ENCODE measurements at regions not wholly inside any gene's neighbourhood (a gene's known extent, or its start where the extent isn't known, plus 50 kb on each side); places are given as distances from the start of the nearest gene placed in this dataset.

DNA sequence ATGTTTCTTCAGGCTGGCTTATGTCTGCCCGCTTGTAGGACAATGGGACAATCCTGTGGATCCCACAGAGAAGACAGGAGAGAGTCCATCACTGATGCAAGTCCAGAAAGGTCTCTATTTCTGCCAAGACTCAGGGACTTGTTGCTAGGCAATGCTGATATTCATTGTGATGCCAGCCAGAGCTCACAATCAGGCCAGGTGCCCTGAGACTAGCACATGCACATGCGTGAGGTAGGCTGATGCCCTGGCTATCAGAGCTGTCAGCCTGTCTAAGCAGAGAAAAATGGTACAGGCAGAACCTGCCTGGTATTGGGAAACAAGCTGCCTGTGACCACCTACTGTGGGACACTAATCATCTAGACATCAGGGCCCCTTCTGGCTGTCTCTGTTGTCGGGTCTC, 638.7 kb upstream of the TSPY4 start:
- no peak for DNase-seq
- ATAC-seq: no peak
- no peaks in the 10 kb centered on the region for H3K9me3 ChIP-seq
- H3K4me3 ChIP-seq: no peak overlapping the region
- in situ Hi-C loops (cut with MboI; ENCODE audit: low sequenced_read_pairs in 4 of 4): no loop called here
- H3K4me1 ChIP-seq: no peaks in the 10 kb centered on the region
- H3K36me3 ChIP-seq: no peaks in the 10 kb centered on the region
- H3K27ac ChIP-seq: no peak overlapping the region
- TF ChIP-seq, protein P1, sequence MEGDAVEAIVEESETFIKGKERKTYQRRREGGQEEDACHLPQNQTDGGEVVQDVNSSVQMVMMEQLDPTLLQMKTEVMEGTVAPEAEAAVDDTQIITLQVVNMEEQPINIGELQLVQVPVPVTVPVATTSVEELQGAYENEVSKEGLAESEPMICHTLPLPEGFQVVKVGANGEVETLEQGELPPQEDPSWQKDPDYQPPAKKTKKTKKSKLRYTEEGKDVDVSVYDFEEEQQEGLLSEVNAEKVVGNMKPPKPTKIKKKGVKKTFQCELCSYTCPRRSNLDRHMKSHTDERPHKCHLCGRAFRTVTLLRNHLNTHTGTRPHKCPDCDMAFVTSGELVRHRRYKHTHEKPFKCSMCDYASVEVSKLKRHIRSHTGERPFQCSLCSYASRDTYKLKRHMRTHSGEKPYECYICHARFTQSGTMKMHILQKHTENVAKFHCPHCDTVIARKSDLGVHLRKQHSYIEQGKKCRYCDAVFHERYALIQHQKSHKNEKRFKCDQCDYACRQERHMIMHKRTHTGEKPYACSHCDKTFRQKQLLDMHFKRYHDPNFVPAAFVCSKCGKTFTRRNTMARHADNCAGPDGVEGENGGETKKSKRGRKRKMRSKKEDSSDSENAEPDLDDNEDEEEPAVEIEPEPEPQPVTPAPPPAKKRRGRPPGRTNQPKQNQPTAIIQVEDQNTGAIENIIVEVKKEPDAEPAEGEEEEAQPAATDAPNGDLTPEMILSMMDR (IDR thresholded peaks at IDR 0.05 in 4 of 5, conservative IDR thresholded peaks at IDR 0.05 in 1 of 5): no peak
- no peak for TF ChIP-seq POLR2A (IDR thresholded peaks at IDR 0.05)
- intact Hi-C loops (cut with DNase I; ENCODE audit: low total_unique reads): no loop called here
- no peaks in the 10 kb centered on the region for H3K27me3 ChIP-seq

DNA sequence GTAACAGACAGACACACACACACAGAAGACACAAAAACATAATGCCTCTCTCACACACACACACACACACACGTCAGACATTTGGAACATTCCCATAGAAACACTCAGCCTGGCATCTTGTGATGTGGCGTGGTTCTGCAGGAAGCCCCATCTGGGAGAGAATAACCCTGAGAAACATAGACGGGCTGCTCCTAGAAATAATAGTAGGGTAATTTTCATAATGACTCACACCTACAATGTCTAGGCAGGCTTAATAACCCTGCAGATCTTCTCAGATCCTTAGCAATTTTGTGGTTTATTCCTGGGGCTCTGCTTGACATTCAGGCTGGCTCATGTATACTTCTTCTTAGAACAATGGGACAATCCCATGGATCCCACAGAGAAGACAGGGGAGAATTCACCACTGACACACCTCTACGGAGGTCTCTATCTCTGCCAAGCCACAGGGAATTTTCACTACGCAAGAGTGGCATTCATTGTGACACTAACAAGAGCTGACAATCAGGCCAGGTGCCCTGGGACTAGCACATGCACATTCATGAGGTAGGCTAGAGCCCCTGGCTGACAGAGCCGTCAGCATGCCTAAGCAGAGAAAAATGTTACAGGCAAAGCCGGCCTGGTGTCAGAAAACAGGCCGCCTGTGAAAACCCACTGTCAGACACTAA, 631.5 kb upstream of the TSPY4 start:
- in situ Hi-C loops (cut with MboI; ENCODE audit: low sequenced_read_pairs in 4 of 4) (no loop called here), intact Hi-C loops (cut with DNase I; ENCODE audit: low total_unique reads) (no loop called here)
- H3K27me3 ChIP-seq: no peaks in the 10 kb centered on the region
- no peak for ATAC-seq
- no peak for DNase-seq
- H3K36me3 ChIP-seq: no peaks in the 10 kb centered on the region
- H3K9me3 ChIP-seq: no peaks in the 10 kb centered on the region
- no peak overlapping the region for H3K27ac ChIP-seq
- no peaks in the 10 kb centered on the region for H3K4me1 ChIP-seq
- TF ChIP-seq, protein P1 (IDR thresholded peaks at IDR 0.05 in 4 of 5, conservative IDR thresholded peaks at IDR 0.05 in 1 of 5): no peak
- no peak for TF ChIP-seq POLR2A (IDR thresholded peaks at IDR 0.05)
- no peak overlapping the region for H3K4me3 ChIP-seq

DNA sequence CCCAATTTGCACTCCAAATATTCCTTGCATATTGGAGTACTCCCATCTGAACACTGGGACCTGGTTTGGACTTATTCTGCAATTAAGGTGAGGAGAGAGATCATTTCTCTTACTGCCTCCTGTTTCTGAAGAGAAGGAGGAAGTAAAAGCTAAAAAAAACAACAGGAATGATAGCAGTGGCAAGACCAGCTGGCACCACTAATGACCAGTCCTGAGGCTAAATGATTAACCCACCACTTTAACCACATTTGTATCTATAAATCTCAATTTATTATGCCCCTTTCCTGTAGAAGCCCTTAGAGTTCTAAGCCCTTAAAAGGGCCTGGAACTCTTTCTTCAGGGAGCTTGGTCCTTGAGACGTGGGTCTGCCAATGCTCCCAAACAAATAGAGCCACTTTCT, 625.0 kb upstream of the TSPY4 start:
- intact Hi-C loops (cut with DNase I; ENCODE audit: low total_unique reads): no loop called here
- TF ChIP-seq, protein P1 (IDR thresholded peaks at IDR 0.05 in 4 of 5, conservative IDR thresholded peaks at IDR 0.05 in 1 of 5): no peak
- no peak for TF ChIP-seq POLR2A (IDR thresholded peaks at IDR 0.05)
- no peaks in the 10 kb centered on the region for H3K4me1 ChIP-seq
- H3K9me3 ChIP-seq: no peaks in the 10 kb centered on the region
- DNase-seq: no peak
- no peak overlapping the region for H3K4me3 ChIP-seq
- ATAC-seq: no peak
- no peak overlapping the region for H3K27ac ChIP-seq
- H3K27me3 ChIP-seq: no peaks in the 10 kb centered on the region
- in situ Hi-C loops (cut with MboI; ENCODE audit: low sequenced_read_pairs in 4 of 4): no loop called here
- H3K36me3 ChIP-seq: no peaks in the 10 kb centered on the region

DNA sequence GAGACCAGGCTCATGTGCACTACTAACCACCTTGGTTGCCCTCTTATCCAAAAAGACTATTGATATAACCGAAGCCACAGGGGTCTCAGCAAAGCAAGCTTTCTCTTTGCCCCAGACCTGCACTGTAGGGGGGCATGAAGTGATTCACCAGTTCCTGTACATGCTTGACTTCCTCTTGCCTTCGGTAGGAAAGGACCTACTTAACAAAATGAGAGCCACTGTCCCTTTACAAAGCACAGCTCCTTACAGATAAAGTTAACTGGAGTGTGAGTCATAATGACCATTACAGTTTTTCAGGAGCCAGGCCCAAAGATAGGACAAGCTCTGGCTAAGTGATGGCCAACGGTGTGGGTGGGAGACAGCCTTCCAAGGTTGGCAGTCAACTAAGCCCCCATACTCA, 622.0 kb upstream of the TSPY4 start:
- in situ Hi-C loops (cut with MboI; ENCODE audit: low sequenced_read_pairs in 4 of 4): no loop called here
- no peaks in the 10 kb centered on the region for H3K4me1 ChIP-seq
- TF ChIP-seq, protein P1 (IDR thresholded peaks at IDR 0.05 in 4 of 5, conservative IDR thresholded peaks at IDR 0.05 in 1 of 5): no peak
- no peak for TF ChIP-seq POLR2A (IDR thresholded peaks at IDR 0.05)

DNA sequence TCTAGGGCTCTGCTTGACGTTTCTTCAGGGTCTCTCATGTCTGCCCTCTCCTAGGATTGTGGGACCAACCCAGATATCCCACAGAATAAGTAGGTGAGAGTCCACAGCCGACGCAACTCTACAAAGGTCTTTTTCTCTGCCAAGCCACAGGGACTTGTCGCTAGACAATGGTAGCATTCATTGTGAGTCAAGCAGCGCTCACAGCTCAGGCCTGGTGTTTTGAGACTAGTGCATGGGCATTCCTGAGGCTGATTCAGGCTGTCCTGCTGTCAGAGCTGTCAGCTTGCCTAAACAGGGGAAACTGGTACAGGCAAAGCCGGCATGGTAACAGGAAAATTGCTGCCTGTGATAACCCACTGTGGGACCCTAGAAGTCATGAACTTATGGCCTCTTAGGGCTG, 610.6 kb upstream of the TSPY4 start:
- no peaks in the 10 kb centered on the region for H3K36me3 ChIP-seq
- H3K9me3 ChIP-seq: no peaks in the 10 kb centered on the region
- H3K4me3 ChIP-seq: no peak overlapping the region
- in situ Hi-C loops (cut with MboI; ENCODE audit: low sequenced_read_pairs in 4 of 4): no loop called here
- no peak overlapping the region for H3K27ac ChIP-seq
- intact Hi-C loops (cut with DNase I; ENCODE audit: low total_unique reads): no loop called here
- ATAC-seq (no peak), DNase-seq (no peak)
- no peaks in the 10 kb centered on the region for H3K27me3 ChIP-seq
- no peaks in the 10 kb centered on the region for H3K4me1 ChIP-seq
- TF ChIP-seq POLR2A (IDR thresholded peaks at IDR 0.05): no peak
- TF ChIP-seq, protein P1 (IDR thresholded peaks at IDR 0.05 in 4 of 5, conservative IDR thresholded peaks at IDR 0.05 in 1 of 5): no peak

More for the DNA sequence above, 622.0 kb upstream of the TSPY4 start:
- intact Hi-C loops (cut with DNase I; ENCODE audit: low total_unique reads): no loop called here
- no peaks in the 10 kb centered on the region for H3K36me3 ChIP-seq
- ATAC-seq (no peak), DNase-seq (no peak)
- H3K9me3 ChIP-seq: no peaks in the 10 kb centered on the region
- no peak overlapping the region for H3K27ac ChIP-seq
- H3K27me3 ChIP-seq: no peaks in the 10 kb centered on the region
- H3K4me3 ChIP-seq: no peak overlapping the region

Data from gastrocnemius medialis (tissue), 4 donors.